ENCODE measurements at regions not wholly inside any gene's neighbourhood (a gene's known extent, or its start where the extent isn't known, plus 50 kb on each side); places are given as distances from the start of the nearest gene placed in this dataset.

DNA sequence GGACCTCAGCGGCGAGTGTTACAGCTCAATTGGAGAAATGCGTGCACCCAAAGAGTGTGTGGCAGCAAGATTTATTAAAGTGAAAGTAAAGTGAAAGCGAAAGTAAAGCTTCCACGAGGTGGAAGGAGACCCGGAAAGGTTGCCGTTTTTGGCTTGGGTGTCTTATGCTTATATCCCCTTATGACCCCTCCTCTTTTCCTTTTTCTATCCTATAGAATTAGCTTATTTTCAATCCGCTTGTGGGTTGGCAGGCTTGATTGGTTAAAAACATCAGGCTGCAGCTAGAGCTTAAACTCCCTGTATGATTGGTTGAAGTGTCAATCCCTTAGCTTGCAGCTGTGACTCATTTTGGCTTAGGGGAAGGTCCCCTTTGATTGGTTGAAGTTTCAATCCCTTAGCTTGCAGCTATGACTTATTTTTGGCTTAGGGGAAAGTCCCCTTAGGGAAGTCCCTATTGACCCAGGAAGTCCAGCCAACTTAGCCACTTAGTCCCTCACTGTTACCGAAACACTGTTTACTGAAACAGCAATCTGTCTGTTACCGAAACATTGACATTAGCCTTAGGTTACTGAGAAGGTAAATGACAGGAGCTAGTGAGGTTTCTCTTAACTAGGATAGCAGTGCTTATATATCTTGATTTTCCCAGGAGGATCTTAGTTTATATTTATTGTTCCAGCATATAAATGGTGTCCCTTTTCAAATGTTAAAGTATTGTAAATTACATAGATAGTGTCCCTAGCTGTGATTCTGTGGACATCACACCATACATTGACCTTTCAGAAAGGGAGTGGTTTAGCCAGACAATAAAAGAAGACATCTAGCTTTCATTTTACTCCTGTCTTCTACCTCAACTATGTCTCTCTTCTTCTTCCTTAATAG lies 575.8 kb downstream of the DACH1 start:
- TF ChIP-seq, protein P1, sequence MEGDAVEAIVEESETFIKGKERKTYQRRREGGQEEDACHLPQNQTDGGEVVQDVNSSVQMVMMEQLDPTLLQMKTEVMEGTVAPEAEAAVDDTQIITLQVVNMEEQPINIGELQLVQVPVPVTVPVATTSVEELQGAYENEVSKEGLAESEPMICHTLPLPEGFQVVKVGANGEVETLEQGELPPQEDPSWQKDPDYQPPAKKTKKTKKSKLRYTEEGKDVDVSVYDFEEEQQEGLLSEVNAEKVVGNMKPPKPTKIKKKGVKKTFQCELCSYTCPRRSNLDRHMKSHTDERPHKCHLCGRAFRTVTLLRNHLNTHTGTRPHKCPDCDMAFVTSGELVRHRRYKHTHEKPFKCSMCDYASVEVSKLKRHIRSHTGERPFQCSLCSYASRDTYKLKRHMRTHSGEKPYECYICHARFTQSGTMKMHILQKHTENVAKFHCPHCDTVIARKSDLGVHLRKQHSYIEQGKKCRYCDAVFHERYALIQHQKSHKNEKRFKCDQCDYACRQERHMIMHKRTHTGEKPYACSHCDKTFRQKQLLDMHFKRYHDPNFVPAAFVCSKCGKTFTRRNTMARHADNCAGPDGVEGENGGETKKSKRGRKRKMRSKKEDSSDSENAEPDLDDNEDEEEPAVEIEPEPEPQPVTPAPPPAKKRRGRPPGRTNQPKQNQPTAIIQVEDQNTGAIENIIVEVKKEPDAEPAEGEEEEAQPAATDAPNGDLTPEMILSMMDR (IDR thresholded peaks at IDR 0.05), result no peak
- TF ChIP-seq EHMT2 (IDR thresholded peaks at IDR 0.05; ENCODE audit: low read depth), result no peak
- TF ChIP-seq POLR2A (IDR thresholded peaks at IDR 0.05; ENCODE audit: low read length), result no peak
- TF ChIP-seq, protein P2, sequence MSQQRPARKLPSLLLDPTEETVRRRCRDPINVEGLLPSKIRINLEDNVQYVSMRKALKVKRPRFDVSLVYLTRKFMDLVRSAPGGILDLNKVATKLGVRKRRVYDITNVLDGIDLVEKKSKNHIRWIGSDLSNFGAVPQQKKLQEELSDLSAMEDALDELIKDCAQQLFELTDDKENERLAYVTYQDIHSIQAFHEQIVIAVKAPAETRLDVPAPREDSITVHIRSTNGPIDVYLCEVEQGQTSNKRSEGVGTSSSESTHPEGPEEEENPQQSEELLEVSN (IDR thresholded peaks at IDR 0.05; ENCODE audit: borderline replicate concordance, low read depth), result no peak
